ENCODE measurements at regions not wholly inside any gene's neighbourhood (a gene's known extent, or its start where the extent isn't known, plus 50 kb on each side); places are given as distances from the start of the nearest gene placed in this dataset.

GRCh38 chr13:57470491-57470890 lies 161.1 kb upstream of the PCDH17 start:
- TF ChIP-seq CTCF (IDR thresholded peaks at IDR 0.05) (no peak), POLR2A (IDR thresholded peaks at IDR 0.05; ENCODE audit: low read depth) (no peak), POLR2AphosphoS5 (IDR thresholded peaks at IDR 0.05) (no peak)

Data from esophagus muscularis mucosa (tissue), 3 donors.